ENCODE measurements at regions not wholly inside any gene's neighbourhood (a gene's known extent, or its start where the extent isn't known, plus 50 kb on each side); places are given as distances from the start of the nearest gene placed in this dataset.

DNA sequence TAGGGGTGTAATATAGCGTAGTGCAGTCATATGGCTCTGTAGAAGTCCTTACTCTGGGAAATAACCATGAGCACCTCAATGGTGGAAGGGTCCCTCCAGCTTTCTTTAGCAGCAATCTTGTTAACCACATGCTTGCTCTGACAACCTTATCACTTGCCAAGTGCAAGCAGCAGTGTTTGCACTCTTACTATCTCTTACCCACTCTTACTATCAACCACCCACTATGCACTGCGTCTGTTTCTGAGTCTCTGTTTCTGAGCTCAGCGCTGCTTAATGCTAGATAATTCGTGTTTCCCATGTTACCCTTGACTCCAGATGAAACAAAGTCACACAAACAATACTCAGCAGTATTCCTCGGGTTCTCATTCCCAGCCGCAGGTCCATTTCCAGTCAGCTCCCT, 433.7 kb upstream of the PFKP start:
- H3K9me2 ChIP-seq (replicated peaks; ENCODE audit: insufficient read depth): no peaks in the 10 kb centered on the region
- H3K36me3 ChIP-seq (replicated peaks; ENCODE audit: insufficient read depth, low read depth): no peaks in the 10 kb centered on the region
- no peak overlapping the region for H2AFZ ChIP-seq
- H3K27ac ChIP-seq: no peak overlapping the region
- H3K9me3 ChIP-seq (ENCODE audit: low read depth): no peaks in the 10 kb centered on the region
- H3K27me3 ChIP-seq: no peaks in the 10 kb centered on the region
- no peak overlapping the region for H3K4me2 ChIP-seq
- no peaks in the 10 kb centered on the region for H3K79me2 ChIP-seq
- H3K4me3 ChIP-seq: no peak overlapping the region
- 61% methylated on average over 6 of the region's 6 CpGs for WGBS (ENCODE audit: low lambda C conversion rate, missing lambda C conversion rate)
- TF ChIP-seq, protein P1, sequence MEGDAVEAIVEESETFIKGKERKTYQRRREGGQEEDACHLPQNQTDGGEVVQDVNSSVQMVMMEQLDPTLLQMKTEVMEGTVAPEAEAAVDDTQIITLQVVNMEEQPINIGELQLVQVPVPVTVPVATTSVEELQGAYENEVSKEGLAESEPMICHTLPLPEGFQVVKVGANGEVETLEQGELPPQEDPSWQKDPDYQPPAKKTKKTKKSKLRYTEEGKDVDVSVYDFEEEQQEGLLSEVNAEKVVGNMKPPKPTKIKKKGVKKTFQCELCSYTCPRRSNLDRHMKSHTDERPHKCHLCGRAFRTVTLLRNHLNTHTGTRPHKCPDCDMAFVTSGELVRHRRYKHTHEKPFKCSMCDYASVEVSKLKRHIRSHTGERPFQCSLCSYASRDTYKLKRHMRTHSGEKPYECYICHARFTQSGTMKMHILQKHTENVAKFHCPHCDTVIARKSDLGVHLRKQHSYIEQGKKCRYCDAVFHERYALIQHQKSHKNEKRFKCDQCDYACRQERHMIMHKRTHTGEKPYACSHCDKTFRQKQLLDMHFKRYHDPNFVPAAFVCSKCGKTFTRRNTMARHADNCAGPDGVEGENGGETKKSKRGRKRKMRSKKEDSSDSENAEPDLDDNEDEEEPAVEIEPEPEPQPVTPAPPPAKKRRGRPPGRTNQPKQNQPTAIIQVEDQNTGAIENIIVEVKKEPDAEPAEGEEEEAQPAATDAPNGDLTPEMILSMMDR (IDR thresholded peaks at IDR 0.05; ENCODE audit: poor library complexity): no peak
- no peak for TF ChIP-seq EZH2phosphoT487 (IDR thresholded peaks at IDR 0.05; ENCODE audit: low read depth, severe bottlenecking, unreplicated experiment)
- TF ChIP-seq EZH2 (IDR thresholded peaks at IDR 0.05; ENCODE audit: borderline replicate concordance): no peak
- H4K20me1 ChIP-seq (ENCODE audit: insufficient read depth, poor library complexity, severe bottlenecking): no peaks in the 10 kb centered on the region
- DNase-seq (ENCODE audit: low spot score): no peak
- H3K4me1 ChIP-seq (ENCODE audit: insufficient read depth): no peaks in the 10 kb centered on the region

DNA sequence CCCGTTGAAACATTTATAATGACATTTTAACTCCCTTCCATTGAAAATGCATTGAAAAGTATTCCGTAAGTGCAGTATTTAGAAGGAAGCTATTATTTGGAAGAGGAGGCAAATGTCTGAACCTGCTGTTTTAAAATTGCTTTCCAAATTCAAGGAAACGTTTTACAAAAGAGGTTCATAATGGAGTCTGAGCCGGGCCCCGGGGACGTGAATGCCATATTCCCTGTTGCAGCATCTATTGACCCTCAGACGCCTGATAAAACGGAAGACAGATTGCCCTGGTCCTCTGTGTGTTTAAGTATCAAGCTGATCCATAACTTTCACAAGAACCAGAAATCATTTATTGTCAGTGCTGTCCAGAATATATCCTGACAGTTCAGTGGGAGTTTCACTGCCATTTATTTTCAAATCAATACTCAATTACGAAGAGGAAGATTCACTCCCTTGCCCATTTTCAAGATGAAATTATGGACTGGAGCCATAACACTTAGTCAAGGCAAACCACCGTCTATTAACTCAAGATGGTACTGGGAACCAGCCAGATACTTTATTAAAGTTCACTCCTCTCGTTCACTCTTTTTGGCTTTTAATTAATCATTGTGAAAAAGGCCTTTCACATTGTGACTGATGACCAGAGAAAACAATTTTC, 435.7 kb upstream of the PFKP start:
- H3K79me2 ChIP-seq: no peaks in the 10 kb centered on the region
- H3K9me3 ChIP-seq (ENCODE audit: low read depth): no peaks in the 10 kb centered on the region
- no peak overlapping the region for H3K4me2 ChIP-seq
- DNase-seq (ENCODE audit: low spot score): no peak
- no peaks in the 10 kb centered on the region for H3K9me2 ChIP-seq (replicated peaks; ENCODE audit: insufficient read depth)
- no peak overlapping the region for H3K4me3 ChIP-seq
- TF ChIP-seq, protein P1 (IDR thresholded peaks at IDR 0.05; ENCODE audit: poor library complexity): no peak
- TF ChIP-seq EZH2phosphoT487 (IDR thresholded peaks at IDR 0.05; ENCODE audit: low read depth, severe bottlenecking, unreplicated experiment): no peak
- TF ChIP-seq EZH2 (IDR thresholded peaks at IDR 0.05; ENCODE audit: borderline replicate concordance): no peak
- no peaks in the 10 kb centered on the region for H3K4me1 ChIP-seq (ENCODE audit: insufficient read depth)
- 84% methylated on average over 11 of the region's 11 CpGs for WGBS (ENCODE audit: low lambda C conversion rate, missing lambda C conversion rate)
- no peak overlapping the region for H3K27ac ChIP-seq
- no peaks in the 10 kb centered on the region for H3K27me3 ChIP-seq
- no peak overlapping the region for H2AFZ ChIP-seq
- H4K20me1 ChIP-seq (ENCODE audit: insufficient read depth, poor library complexity, severe bottlenecking): no peaks in the 10 kb centered on the region
- H3K36me3 ChIP-seq (replicated peaks; ENCODE audit: insufficient read depth, low read depth): no peaks in the 10 kb centered on the region

DNA sequence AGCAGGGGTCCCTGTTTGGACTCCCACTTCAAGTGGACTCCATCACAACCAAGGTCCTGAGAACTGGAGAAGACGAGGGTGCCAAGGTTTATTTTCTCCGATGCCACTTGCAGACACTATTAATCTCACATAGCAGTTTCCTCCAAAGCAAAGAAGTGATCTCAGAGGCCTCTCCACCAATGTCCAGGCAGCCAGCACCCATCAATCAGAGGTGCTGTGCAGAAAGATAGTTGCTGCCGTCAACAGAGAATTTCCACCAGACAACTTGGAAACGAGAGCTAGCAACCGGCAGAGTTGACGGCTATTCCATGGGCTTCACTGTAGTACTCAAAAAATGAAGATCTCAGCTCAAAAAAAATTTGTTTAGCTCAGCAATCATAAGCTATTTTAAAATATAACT, 438.6 kb upstream of the PFKP start:
- no peak overlapping the region for H3K4me2 ChIP-seq
- H3K4me1 ChIP-seq (ENCODE audit: insufficient read depth): no peaks in the 10 kb centered on the region
- H3K27me3 ChIP-seq: no peaks in the 10 kb centered on the region
- H2AFZ ChIP-seq: no peak overlapping the region
- no peak overlapping the region for H3K27ac ChIP-seq
- no peaks in the 10 kb centered on the region for H3K79me2 ChIP-seq
- no peaks in the 10 kb centered on the region for H4K20me1 ChIP-seq (ENCODE audit: insufficient read depth, poor library complexity, severe bottlenecking)
- TF ChIP-seq EZH2 (IDR thresholded peaks at IDR 0.05; ENCODE audit: borderline replicate concordance) (no peak), EZH2phosphoT487 (IDR thresholded peaks at IDR 0.05; ENCODE audit: low read depth, severe bottlenecking, unreplicated experiment) (no peak)
- TF ChIP-seq, protein P1 (IDR thresholded peaks at IDR 0.05; ENCODE audit: poor library complexity): no peak
- 86% methylated on average over 6 of the region's 6 CpGs for WGBS (ENCODE audit: low lambda C conversion rate, missing lambda C conversion rate)
- no peaks in the 10 kb centered on the region for H3K9me2 ChIP-seq (replicated peaks; ENCODE audit: insufficient read depth)
- no peaks in the 10 kb centered on the region for H3K36me3 ChIP-seq (replicated peaks; ENCODE audit: insufficient read depth, low read depth)
- DNase-seq (ENCODE audit: low spot score): no peak
- H3K4me3 ChIP-seq: no peak overlapping the region
- no peaks in the 10 kb centered on the region for H3K9me3 ChIP-seq (ENCODE audit: low read depth)
